ENCODE measurements at regions not wholly inside any gene's neighbourhood (a gene's known extent, or its start where the extent isn't known, plus 50 kb on each side); places are given as distances from the start of the nearest gene placed in this dataset.

DNA sequence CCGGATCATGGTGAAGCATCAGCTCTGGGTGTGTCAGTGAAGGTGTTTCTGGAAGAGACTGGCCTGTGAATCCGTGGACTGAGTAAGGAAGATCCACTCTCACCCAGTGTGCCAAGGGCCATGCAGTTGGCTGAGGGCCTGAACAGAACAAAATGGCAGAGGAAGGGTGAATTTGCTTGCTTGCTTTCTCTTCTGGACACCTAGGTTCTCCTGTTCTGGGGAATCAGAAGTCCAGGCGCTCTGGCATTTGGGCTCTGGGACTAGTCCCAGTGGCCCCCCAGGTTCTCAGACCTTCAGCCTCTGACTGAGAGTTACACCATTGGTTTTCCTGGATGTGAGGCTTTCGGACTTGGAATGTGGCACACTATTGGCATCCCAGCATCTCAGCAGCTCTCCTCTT lies 1170.8 kb downstream of the TBC1D22A start:
- Mint-ChIP-seq H3K36me3 (ENCODE audit: low read depth) (no peaks in the 10 kb centered on the region), H3K9me3 (peaks cover 42% of the 10 kb centered on the region), H3K4me3 (no peak overlapping the region), H3K27ac (no peak overlapping the region), H3K27me3 (ENCODE audit: low read depth) (peaks cover 15% of the 10 kb centered on the region), H3K4me1 (peaks cover 19% of the 10 kb centered on the region)
- TF ChIP-seq, protein P1, sequence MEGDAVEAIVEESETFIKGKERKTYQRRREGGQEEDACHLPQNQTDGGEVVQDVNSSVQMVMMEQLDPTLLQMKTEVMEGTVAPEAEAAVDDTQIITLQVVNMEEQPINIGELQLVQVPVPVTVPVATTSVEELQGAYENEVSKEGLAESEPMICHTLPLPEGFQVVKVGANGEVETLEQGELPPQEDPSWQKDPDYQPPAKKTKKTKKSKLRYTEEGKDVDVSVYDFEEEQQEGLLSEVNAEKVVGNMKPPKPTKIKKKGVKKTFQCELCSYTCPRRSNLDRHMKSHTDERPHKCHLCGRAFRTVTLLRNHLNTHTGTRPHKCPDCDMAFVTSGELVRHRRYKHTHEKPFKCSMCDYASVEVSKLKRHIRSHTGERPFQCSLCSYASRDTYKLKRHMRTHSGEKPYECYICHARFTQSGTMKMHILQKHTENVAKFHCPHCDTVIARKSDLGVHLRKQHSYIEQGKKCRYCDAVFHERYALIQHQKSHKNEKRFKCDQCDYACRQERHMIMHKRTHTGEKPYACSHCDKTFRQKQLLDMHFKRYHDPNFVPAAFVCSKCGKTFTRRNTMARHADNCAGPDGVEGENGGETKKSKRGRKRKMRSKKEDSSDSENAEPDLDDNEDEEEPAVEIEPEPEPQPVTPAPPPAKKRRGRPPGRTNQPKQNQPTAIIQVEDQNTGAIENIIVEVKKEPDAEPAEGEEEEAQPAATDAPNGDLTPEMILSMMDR (IDR thresholded peaks at IDR 0.05; ENCODE audit: unreplicated experiment in 3 of 3): no peak

DNA sequence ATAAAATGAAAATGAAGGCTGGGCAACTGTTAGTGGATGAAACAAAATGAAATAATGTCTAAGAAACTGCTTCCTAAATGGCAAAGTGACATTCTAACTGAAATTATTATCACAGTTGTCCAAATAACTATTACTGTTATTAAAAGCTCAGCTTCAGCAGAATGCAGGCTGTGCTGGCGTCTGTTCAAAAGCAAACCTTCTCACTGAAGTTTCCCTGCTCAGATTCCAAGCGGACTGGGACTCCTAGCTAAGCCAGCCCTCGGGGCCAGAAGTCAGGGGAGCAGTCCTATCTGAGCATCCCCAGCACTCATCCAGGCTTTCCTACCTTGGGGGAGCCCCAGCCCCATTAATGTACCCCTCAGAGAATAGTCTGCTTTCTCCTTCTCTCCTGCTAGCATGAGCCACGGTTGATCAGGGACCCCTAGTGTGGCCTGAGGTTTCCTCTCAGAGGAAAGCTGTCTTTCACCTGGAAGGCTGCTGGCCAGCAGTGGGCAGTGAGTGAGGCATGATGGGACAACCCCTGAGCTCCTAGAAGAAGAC lies 1167.3 kb downstream of the TBC1D22A start:
- peaks cover 34% of the 10 kb centered on the region for H3K9me3 Mint-ChIP-seq
- peak overlapping the region in 1 of 3 experiments; percentile 68 for H3K27ac Mint-ChIP-seq
- no peaks in the 10 kb centered on the region for H3K36me3 Mint-ChIP-seq (ENCODE audit: low read depth)
- peaks cover 24% of the 10 kb centered on the region for H3K27me3 Mint-ChIP-seq (ENCODE audit: low read depth)
- H3K4me3 Mint-ChIP-seq: no peak overlapping the region
- H3K4me1 Mint-ChIP-seq: peaks cover 40% of the 10 kb centered on the region
- TF ChIP-seq, protein P1 (IDR thresholded peaks at IDR 0.05; ENCODE audit: unreplicated experiment in 3 of 3): no peak

DNA sequence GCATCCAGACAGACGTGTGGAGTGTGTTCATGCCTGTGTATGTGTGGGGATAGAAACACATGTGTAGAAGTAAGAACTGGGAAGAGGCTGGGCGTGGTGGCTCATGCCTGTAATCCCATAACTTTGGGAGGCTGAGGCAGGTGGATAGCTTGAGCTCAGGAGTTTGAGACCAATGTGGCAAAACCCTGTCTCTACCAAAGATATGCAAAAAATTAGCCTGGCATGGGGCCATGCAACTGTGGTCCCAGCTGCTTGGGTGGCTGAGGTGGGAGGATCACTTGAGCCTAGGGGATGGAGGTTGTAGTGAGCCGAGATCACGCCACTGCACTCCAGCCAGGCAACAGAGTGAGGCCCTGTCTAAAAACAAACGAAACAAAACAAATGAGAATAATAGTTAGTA lies 1166.6 kb downstream of the TBC1D22A start:
- Mint-ChIP-seq H3K36me3 (ENCODE audit: low read depth) (no peaks in the 10 kb centered on the region), H3K9me3 (peaks cover 33% of the 10 kb centered on the region), H3K4me1 (peaks cover 40% of the 10 kb centered on the region), H3K4me3 (peak overlapping the region in 1 of 3 experiments; percentile 19), H3K27ac (peak overlapping the region; percentile 19 to 68 (median 67)), H3K27me3 (ENCODE audit: low read depth) (peaks cover 24% of the 10 kb centered on the region)
- TF ChIP-seq, protein P1 (IDR thresholded peaks at IDR 0.05; ENCODE audit: unreplicated experiment in 3 of 3): no peak

DNA sequence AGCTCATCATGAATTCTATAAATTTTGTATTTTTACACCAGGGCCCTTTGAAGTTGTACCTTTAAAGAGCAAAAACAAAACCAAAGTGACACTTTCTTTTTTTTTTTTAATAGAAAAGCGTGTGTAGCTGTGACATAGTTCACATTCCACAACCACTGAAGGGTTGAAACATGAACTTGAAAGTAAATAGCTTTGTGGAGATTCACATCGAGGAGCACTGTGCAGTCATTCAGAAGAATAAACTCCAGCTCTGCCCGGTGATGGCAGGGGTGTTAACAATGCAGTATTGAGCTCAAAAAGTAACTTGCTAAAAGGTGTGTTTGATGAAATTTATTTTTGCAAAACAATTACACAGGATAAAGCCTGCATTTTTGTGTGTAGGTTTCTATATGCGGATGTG lies 1166.2 kb downstream of the TBC1D22A start:
- Mint-ChIP-seq H3K27ac (peak overlapping the region; percentile 19 to 68 (median 67)), H3K27me3 (ENCODE audit: low read depth) (peaks cover 26% of the 10 kb centered on the region), H3K36me3 (ENCODE audit: low read depth) (no peaks in the 10 kb centered on the region), H3K4me1 (peaks cover 40% of the 10 kb centered on the region), H3K9me3 (peaks cover 31% of the 10 kb centered on the region), H3K4me3 (no peak overlapping the region)
- TF ChIP-seq, protein P1 (IDR thresholded peaks at IDR 0.05; ENCODE audit: unreplicated experiment in 3 of 3): no peak

DNA sequence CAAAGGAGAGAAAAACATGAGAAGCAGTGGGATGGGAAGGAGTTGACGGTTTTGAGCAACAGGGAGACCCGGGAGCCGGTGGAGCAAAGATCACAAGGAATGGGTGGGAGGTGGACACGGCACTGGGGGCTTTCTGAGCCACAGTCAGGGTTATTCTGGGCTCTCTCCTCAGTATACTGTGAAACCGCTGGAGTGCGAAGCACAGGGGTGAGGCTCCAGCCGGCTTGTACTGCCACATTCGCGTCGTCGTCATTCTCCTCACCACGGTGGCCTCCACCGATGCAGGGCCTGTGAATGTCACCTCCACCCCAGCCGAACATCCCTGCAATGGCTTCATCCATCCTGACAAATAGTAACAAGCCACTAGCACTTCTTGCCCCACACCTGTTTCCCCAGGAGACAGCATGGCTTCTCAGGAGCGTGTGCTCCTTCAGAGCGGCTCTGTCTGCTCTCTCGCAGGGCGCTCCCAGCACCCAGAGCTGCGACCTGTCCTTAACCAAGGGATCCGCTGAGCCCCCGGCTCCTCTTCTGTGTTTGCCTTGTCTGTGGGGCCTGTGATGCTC lies 1165.3 kb downstream of the TBC1D22A start:
- peak overlapping the region in 1 of 3 experiments; percentile 28 for H3K27ac Mint-ChIP-seq
- H3K27me3 Mint-ChIP-seq (ENCODE audit: low read depth): peaks cover 27% of the 10 kb centered on the region
- TF ChIP-seq, protein P1 (IDR thresholded peaks at IDR 0.05; ENCODE audit: unreplicated experiment in 3 of 3): no peak

DNA sequence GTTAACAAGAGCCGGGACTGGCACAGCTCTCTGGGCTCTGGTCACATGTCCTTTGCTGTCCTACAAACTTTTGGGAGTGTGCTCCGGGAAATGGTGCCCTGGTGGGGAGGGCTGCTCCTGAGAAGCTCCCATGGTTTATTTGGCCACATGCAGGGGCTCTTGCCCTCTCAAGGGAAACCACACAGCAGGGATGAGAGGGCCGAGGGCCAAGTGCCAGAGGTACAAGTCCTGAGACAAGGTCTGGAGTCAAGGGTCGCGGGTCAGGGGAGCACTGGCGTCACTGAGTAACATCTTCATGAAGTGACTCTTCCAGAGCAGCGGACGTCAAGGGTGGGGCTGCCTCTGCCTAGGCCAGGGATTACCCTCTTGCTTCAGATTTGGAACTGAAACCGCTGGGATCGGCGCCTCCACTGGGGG lies 1160.6 kb downstream of the TBC1D22A start:
- H3K27me3 Mint-ChIP-seq (ENCODE audit: low read depth): peaks cover 14% of the 10 kb centered on the region
- H3K4me3 Mint-ChIP-seq: no peak overlapping the region
- no peak overlapping the region for H3K27ac Mint-ChIP-seq
- peaks cover 17% of the 10 kb centered on the region for H3K9me3 Mint-ChIP-seq
- TF ChIP-seq, protein P1 (IDR thresholded peaks at IDR 0.05; ENCODE audit: unreplicated experiment in 3 of 3): no peak
- peaks cover 35% of the 10 kb centered on the region for H3K4me1 Mint-ChIP-seq
- no peaks in the 10 kb centered on the region for H3K36me3 Mint-ChIP-seq (ENCODE audit: low read depth)

More for the DNA sequence above, 1165.3 kb downstream of the TBC1D22A start:
- Mint-ChIP-seq H3K4me1 (peaks cover 40% of the 10 kb centered on the region), H3K36me3 (ENCODE audit: low read depth) (no peaks in the 10 kb centered on the region), H3K9me3 (peaks cover 28% of the 10 kb centered on the region), H3K4me3 (no peak overlapping the region)

Measured in nephron (organoid).